Astrocyte (in vitro differentiated cells and primary cell): ENCODE measurements at regions not wholly inside any gene's neighbourhood (a gene's known extent, or its start where the extent isn't known, plus 50 kb on each side); places are given as distances from the start of the nearest gene placed in this dataset.

Experiments
- CTCF ChIP-seq: IDR thresholded peaks from 2 replicates; pipeline ENCODE4 v1.5.1; 2011; ENCODE audit warnings: low read depth, mild to moderate bottlenecking, inconsistent platforms, low read length, moderate library complexity; ENCODE audit not compliant: insufficient read depth
- EZH2 ChIP-seq: IDR thresholded peaks from 2 replicates; pipeline ENCODE4 v1.6.1; 2012; ENCODE audit warnings: mild to moderate bottlenecking, low read length, inconsistent platforms; ENCODE audit not compliant: insufficient read depth

- TF ChIP-seq EZH2 (no peak), CTCF (peak; percentile 68)
Observed at GRCh38 chr5:164475339-164475977, 970.0 kb downstream of the MAT2B start.
